Fibroblast of skin of right biceps (primary cell): ENCODE measurements at regions not wholly inside any gene's neighbourhood (a gene's known extent, or its start where the extent isn't known, plus 50 kb on each side); places are given as distances from the start of the nearest gene placed in this dataset.

ENCODE experiments used
- DNase-seq: peaks from one replicate; pipeline ENCODE4 v3.0.0-alpha.2; 2013

GRCh38 chr5:54739371-54739770 is 221.8 kb downstream of the SNX18 start:
- peak; percentile 36 for DNase-seq

- no peak for DNase-seq
Observed at GRCh38 chr5:54738973-54739367, 221.4 kb downstream of the SNX18 start.

GRCh38 chr5:54738118-54738972 is 220.8 kb downstream of the SNX18 start:
- peak; percentile 73 for DNase-seq

GRCh38 chr5:54736003-54736797 is 218.6 kb downstream of the SNX18 start:
- DNase-seq: no peak

- no peak for DNase-seq
Observed at GRCh38 chr5:54733101-54733500, 215.5 kb downstream of the SNX18 start.

GRCh38 chr5:54732108-54732507 is 214.5 kb downstream of the SNX18 start:
- no peak for DNase-seq

- no peak for DNase-seq
Observed at GRCh38 chr5:54728588-54728915, 211.0 kb downstream of the SNX18 start.

- DNase-seq: no peak
Observed at GRCh38 chr5:54727874-54728587, 210.5 kb downstream of the SNX18 start.

- DNase-seq: peak; percentile 24
Observed at GRCh38 chr5:54725391-54726280, 208.1 kb downstream of the SNX18 start.

GRCh38 chr5:54722846-54723433 is 205.4 kb downstream of the SNX18 start:
- DNase-seq: peak; percentile 48

- DNase-seq: no peak
Observed at GRCh38 chr5:54721951-54722654, 204.5 kb downstream of the SNX18 start.

- DNase-seq: no peak
Observed at GRCh38 chr5:54721116-54721515, 203.6 kb downstream of the SNX18 start.

- DNase-seq: peak; percentile 68
Observed at GRCh38 chr5:54720341-54720740, 202.8 kb downstream of the SNX18 start.

GRCh38 chr5:54719384-54720283 is 202.1 kb downstream of the SNX18 start:
- DNase-seq: peak; percentile 95

GRCh38 chr5:54718656-54719055 is 201.1 kb downstream of the SNX18 start:
- DNase-seq: peak; percentile 75

GRCh38 chr5:54717870-54718269 is 200.3 kb downstream of the SNX18 start:
- no peak for DNase-seq

- no peak for DNase-seq
Observed at GRCh38 chr5:54717459-54717858, 199.9 kb downstream of the SNX18 start.

- DNase-seq: peak; percentile 49
Observed at GRCh38 chr5:54713923-54714581, 196.5 kb downstream of the SNX18 start.

- DNase-seq: no peak
Observed at GRCh38 chr5:54709096-54709495, 191.5 kb downstream of the SNX18 start.

GRCh38 chr5:54707841-54708240 is 190.3 kb downstream of the SNX18 start:
- no peak for DNase-seq
